Activated CD8-positive, alpha-beta memory T cell treated with anti-CD3 and anti-CD28 coated beads, Interleukin-2, amount 50 U/mL, for 48 hours (primary cell): ENCODE measurements at regions not wholly inside any gene's neighbourhood (a gene's known extent, or its start where the extent isn't known, plus 50 kb on each side); places are given as distances from the start of the nearest gene placed in this dataset.

Source experiments
- DNase-seq: peaks from one replicate; pipeline ENCODE4 v3.0.0-alpha.2; 2020

DNA sequence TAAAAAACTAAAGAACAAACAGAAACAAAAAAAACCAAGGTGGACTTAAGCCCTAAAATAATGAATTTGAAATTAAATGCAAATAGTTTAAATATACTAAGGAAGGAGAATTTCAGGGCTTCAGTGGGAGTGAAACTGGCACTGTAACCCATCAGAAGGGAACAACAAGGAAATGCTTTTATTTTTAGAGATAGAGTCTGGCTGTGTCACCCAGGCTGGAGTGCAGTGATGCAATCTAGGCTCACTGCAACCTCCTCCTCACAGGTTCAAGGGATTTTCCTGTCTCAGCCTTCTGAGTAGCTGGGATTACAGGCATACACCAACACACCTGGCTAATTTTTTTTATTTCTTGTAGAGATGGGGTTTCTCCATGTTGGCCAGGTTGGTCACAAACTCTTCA is 625.2 kb upstream of the CDH8 start:
- no peak for DNase-seq

DNA sequence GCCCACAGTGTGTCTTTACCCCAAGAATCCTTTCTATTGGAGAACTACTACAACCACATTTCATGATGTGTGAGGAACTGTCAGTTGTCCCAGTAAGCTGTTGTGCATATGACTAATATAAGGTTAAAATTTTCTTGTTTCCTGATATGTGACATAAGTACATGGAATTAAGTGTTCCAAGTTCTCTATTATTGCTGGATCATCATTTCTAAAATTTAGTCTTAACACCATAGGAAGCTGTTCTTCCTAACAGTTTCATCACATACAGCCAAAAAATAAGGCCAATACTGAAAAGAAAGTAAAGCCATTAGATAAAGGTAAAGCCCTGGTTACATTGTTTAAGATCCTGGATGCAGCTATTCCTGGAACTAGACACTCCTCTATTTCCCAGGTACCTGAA is 620.9 kb upstream of the CDH8 start:
- DNase-seq, result no peak

DNA sequence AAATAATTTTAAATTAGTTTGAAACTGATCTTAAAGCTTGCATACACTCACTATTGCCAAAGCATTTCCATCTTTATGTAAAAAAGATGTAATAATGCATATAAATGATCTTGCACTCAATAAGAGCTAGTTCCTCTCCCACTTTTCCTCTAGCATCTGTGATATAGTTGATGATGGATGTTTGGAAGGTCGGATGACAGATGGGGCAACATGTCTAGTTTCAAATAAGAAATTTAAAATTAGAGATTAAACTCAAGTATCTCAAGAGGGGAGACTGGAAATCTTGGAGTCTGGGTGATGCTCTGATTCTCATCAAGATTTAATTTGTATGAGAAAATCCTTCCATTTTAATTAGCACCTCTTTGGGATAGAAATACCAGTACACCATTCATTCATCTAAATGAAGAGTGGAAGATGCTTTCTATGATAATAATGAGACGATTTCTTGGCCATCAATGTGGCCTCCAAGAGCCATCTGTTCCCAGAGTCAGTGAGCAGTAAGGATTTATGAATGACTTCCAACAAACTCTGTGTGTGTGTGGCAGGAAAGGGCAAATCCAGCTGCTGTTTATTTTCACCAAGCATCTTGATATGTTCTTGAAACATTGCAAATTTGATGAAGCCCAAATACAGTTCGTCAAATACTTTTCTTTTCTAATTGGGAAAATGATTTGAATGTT is 616.3 kb upstream of the CDH8 start:
- no peak for DNase-seq

DNA sequence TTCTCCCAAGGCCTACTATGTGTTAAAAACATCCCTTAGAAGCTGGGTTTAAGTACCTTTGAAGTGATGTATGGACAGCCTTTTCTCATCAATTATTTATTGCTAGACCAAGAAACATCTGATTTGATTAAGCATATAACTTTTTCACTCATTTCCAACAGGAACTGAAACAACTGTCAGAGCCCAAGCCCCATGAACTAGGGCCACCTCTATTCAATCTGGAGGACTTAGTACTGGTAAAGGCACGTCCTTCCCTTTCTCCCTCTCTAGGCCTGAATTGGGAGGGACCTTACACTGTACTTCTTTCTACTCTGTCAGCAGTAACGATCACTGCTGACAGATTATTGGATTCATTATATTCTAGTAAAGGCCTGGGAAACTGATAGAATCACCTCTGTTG is 612.0 kb upstream of the CDH8 start:
- no peak for DNase-seq

DNA sequence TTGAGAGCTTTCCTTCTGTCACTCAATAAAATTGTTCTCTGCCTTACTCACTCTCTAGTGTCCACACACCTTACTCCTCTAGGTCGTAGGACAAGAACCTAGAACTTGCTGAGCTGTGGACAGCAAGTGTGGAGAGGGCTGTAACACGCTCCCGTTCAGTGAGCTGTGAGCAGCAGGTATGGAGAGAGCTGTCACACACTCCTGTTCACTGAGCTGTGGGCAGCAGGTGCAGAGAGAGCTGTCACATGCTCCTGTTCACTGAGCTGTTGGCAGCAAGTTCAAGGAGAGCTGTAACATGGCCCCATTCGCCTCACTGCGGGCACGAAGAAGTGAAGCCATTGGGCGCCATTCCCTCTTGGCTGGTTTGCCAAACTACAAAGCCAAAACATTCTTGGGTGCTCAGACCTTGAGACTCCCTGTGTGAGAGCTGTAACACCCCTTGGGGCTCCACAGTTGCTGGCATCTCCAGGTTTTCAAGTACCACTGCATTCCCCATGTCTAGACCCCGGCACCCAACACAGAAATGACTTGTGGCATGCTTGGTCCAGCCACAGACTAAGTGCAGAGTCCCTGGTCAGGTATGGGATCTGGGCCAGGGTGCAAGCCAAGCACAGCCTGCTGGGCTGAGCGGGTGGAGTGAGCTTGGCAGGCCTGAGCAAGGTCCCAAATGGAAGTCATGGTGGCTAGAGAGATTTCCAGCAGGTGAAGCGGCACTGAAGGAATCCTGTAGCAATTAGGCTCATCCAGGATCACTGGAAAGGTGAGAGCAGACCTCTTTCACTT is 608.0 kb upstream of the CDH8 start:
- no peak for DNase-seq

DNA sequence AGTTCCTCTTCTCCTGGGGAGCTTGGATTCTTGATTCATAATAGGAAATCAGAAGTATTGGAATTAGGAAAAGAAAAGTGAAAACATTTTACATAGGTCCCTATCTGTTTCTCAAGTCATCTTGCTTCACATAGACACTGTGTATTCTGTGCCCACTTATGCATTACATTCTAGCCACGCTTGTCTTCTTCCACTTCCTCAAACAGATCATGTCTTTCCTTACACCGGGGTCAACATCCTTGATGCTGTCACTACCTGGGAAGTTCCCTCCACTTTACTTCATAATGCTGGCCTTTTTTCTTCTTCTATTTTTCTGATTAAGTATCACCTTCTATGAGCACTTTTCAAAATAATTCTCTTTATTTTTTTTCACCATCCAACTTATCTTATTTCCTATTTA is 606.4 kb upstream of the CDH8 start:
- no peak for DNase-seq

DNA sequence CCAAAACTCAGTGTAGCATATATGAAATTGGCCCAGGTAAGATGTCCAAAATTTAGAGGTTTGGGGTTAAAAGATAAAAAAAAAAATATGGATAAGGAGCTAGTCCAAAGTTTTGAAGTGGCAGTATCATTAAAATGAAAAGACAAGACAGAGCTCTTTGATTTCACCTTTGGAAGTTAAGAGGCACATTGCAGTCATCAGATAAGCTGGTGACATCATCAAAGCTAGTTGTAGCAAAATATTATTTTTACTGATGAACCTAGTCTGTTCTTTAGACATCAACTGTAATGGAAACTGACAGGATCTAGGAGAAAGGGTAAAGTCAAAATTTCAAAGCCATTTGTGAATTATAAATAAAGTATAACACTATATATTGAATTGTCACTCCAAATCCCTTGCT is 603.7 kb upstream of the CDH8 start:
- DNase-seq, result no peak

DNA sequence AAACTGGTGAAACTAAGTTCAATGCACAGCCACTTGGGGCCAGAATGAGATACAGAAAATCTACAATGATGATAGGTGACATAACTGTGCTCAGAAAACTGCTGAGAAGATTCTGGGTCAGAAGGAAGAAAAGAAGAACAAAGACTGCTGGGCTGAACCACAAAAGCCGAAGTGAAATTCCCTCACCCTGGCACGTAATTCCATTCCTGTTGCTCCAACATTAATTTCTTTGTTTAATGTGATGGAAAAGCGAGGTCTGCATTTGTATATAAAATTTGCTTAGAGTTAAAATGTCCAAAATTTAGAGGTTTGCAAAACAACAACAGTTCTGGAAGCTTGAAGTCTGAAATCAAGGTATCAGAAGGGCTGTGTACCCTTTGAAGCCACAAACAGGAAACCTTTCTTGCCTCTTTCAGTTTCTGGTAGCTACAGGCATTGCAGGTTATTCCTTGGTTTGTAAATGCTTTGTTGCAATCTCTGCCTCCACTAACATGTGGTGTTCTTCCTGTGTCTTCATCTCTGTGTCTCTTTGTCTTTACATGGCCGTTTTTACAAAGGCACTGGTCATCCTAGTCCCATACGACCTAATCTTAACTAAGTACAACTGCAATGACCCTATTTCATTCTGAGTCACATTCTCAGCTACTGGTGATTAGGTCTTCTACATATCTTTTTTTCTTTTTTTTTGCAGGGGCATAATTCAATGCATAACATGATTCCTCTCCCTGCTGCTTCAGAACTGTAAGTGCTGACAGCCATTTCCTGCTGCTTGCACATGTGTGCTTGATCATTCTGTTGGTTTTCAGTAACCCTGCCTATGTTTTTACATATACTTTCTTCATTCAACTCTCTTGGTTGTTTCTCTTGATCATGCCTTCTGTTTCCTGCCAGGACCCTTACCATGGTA is 603.0 kb upstream of the CDH8 start:
- no peak for DNase-seq

DNA sequence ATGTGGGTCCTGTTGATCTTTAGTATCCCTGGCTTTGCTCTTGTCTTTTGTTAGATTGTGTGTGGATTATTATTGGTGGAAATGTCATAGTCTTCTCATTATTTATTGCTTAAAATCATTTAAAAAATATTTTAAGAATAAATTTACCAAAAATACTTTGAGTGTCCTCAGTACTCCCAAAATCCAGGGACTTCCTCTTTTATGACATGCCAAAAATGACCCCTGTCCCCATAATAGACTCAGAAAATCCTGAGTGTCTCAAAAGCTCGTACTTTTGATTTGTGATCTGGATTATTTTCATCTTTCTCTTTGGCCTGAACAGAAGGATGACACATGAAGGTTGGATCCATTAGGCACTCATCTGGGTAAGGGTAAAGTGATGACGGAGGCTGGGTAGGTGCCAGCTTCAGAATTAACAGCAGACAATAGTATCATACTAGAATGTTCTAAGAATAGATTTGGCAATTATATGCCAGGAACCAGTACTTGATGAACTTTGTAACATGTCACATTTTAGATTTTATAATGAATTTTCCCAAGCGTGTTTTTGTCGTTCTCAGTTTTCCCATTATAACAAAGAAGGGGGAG is 602.2 kb upstream of the CDH8 start:
- no peak for DNase-seq

DNA sequence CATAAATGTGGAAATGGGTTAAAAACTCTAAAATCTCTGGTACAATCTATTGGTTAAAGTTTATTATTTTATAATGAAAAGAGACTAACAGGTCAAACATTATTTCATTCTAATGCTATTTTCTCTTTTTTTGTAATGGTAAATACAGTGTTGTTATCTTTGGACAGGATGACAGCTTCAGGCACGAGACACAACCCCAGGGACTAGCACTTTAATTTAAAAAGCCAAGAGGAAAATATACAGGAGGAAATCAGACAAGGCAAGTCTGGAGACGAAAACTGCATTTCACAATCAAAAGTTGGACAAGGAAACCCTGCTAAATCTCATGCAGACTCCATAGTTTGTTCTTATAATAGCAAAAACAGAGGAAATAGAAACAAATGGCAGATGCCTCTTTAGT is 589.1 kb upstream of the CDH8 start:
- DNase-seq, result no peak

DNA sequence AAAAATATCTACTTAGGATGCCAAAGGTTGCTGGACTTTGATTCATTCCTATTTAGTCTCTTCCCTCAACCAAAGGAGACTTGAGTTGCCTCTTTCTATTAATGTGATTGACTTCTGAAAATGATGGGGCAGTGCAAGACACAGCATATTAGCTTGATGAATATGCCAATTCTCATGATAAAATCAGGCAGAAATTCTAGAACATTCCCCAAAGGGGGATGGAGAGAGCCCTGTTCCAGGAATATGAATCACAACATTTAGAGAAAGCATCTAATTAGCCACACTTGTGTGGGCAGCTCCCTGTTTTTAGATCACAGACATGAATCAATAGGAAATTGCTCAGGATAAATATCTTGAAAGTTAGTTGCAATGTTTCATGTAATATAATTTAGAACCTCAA is 584.0 kb upstream of the CDH8 start:
- DNase-seq, result no peak

DNA sequence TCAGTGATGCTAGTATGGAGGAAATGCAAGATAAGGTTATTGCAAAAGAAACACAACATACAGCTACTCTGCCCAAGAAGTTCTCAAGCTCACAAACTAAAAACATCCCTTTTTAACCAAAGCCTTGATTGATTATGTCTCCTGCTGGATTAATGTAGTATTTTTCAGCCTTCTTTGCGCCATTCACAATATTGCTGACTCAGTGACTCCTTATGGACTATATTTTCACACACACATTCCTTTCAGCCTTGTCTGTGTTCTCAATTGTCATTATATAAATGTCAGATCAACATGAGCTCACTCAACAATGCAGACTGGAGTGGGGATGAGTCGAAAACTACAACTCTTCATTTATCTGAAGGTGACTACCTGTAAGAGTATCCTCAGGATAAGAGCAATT is 579.3 kb upstream of the CDH8 start:
- DNase-seq, result no peak

DNA sequence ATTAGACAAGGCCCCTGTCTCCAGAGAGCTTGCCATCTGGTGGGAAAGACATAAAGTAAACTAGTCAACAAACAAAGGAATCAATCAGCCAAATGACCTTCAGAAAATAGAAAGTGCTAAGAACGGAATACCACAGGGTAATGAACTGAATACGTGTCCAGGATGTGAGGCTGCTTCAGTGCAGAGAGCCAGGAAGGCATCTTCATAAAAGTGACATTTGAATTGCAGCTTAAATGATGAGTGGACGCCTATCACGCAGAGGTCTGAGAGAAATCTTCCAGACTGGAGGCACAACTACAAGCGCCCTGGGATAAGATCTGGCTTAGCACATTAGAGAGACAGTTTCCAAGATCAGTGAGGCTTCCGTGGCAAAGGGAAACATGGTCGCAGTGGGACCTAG is 574.1 kb upstream of the CDH8 start:
- DNase-seq, result no peak

DNA sequence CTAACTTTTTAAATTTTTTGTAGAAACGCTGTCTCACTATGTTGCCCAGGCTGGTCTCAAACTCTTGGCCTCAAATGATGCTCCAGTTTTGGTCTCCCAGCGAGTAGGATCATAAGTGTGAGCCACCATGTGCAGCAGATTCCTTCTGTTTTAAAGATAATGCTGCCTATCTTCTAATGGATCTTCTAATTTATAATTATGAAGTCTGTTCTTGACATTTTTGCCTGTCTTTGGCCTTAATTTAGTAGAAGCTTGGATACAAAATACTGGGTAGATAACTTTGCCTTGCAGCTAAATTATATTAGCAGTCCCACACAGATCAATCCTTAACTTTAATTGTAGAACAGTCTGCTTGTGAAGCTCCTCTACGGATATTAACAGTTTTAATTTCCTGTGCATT is 566.6 kb upstream of the CDH8 start:
- DNase-seq, result no peak

DNA sequence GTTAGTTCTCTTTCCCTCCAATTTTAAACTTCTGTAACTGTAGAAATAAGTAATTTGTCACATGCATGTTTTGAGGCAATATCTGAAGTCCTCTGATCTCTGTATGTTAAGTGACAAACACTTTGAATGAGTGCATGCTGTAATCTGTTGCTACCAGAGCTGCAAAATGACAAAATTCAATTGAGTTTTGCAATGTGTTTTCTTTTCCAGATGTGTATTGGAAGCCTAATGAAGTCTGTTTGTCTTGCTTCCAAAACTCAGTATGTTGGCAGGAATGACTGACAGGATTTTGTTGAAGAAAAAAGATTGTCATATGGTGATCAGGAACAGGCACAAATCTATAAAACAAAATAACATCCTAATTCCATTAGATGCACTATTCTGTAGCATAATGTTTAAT is 561.6 kb upstream of the CDH8 start:
- no peak for DNase-seq

DNA sequence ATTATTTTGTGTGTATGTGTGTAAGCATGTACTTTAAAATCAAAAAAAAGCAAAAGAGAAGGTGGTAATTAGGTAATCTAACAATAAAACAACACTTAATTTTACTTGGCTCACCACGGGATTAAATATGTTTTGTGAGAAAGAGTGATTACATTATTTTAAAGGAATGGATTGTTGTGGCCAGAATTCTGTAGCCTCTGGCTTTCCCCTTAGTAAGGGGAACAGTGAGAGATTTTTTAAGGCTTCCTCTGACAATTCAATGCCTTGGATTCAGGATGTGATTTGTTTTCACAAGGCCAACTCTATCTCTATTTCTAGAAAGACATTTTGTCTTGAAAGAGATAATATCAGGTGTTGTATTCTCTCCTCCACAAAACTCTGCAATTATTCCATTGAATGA is 560.3 kb upstream of the CDH8 start:
- DNase-seq, result no peak

DNA sequence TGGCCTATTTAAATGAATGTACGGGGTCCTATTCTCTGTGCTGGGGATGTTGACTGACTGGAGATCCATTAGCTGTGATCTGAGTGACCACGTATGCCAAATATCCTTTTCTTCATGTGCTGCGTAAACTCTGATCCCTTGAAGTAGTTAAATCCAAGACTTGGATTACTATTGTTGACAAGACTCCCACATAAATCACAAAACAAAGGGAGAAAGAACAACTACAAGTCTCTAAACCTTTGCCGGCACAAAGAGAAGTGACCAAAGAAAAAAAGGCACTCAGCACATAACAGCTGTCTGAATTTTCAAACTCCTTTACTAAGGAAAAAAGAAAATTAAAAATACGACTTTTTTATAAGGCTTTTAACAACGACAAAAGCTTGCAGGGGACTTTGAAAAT is 559.9 kb upstream of the CDH8 start:
- no peak for DNase-seq

DNA sequence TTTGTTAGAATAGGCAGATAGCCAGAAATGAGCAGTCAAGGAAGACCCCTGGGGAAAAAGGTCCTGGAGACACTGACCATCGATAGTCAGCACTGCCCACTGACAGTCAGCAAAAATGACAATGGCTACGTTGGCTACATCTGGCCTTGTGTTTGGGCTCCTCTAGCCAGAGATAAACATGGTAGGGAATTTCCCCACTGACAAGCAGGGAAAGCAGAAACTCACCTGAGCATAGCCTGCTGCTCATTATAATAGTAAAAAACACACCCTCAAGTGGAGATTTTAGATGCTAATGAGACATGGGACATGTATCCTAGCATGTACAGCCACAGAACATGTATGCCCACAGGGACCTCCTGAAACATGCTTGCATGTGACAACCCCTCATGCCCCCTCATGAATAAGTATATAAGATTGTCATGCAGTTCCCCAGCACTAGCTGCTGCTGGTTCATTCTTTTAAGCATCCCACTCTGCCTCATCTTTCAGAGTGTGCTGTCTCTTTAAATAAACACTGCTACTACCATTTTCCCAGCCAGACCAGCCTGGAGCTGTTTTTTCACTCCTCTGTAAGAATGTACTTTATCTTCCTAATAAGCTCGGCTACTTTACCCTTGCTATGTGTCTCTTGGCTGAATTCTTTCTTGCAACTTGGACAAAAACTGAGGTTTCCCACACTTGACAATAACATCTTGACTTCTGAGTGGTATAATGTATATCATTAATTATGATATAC is 550.1 kb upstream of the CDH8 start:
- DNase-seq, result no peak

DNA sequence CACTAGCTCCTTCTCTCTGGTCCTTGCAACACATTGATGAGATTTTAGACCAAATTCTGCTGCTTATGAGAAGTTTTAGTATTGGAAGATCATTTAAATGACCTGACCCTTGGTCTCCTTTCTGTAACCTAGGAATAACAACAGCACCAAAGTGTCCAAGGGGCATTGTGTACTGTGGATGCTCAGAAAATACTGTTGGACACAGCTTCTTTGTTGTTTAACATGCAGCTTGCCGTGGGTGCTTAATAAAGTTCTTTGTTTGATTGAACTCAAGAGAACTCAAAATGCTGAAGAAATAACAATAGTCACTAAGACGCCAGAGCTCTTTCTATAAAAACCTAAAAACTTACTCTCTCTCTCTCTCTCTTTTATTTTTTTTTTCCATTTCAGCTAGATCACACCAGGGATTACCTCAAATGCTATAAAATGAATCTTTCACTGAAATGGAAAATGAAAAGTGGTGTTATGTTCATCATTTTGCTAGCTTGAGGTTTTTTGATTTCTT is 548.9 kb upstream of the CDH8 start:
- no peak for DNase-seq

DNA sequence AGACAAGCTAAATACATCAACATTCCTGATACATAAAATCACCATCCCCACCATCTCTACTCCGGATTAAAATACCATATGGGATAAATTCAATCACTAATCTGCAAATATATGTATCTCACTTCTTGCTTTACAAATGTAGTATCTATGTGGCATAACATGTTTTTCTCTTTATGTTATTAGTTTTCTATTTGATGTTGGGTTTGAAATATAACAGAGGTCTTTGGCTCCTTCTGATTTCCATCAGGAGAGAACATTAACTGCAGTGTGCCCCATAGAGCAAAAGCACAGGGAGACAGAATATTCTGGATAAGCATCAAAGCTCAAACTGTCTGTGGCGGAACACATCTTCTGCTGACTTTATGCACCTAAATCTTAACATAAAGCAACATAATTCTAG is 547.2 kb upstream of the CDH8 start:
- no peak for DNase-seq

DNA sequence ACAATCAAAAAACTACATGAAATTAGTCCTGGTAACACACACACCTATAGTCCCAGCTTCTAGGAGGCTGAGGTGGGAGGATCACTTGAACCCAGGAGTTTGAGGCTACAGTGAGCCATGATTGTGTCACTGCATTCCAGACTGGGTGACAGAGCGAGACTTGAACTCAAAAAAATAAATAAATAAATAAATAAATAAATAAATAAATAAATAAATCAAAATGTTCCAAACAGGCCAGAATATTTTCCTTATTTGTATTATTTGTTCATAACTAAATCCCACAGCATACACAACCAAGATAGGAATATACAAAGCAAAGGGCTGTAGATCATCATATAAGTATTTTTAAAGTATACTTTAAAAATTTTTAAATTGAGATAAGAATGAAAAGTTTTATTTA is 537.2 kb upstream of the CDH8 start:
- no peak for DNase-seq

DNA sequence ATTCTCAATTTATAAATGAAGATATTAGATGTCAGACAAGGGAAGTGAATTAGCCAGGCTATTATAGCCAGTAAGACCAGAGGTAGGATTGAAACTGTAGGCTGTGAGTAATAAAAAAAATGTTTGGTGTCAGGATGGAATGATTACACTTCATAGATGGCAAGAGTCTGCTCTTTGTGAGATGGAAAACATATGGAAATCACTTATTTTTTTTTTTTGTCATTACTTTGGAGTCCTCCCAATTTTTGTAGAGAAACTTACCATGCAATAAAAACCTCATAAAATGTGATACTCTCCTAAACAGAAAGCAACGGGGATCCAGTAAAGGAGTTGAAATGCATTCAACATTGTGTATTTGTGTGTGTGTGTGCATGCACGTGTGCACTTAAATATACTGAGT is 532.7 kb upstream of the CDH8 start:
- no peak for DNase-seq

DNA sequence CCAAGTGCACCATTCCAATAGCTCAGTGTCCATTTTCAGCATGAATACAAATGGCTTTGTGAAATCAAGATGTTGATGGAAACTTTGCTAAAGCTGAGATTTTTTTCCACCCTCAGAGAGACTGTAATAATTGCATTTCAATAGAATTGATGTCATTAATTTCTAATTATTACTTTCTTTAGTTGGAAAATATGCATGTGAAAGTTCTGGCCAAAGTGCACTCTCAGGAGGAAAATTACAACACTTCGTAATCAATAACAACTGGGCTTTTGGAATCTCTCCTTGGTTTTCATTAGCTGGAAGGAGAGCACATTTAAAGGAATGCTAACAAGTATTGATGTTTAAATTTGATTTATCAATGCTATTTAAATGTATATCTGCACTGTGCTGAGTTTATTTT is 529.5 kb upstream of the CDH8 start:
- no peak for DNase-seq
